PFSK-1 (cell line): ENCODE measurements at regions not wholly inside any gene's neighbourhood (a gene's known extent, or its start where the extent isn't known, plus 50 kb on each side); places are given as distances from the start of the nearest gene placed in this dataset.

ENCODE experiments used
- POLR2AphosphoS5 ChIP-seq: IDR thresholded peaks from 2 replicates; pipeline ENCODE4 v1.6.1; 2012; ENCODE audit warnings: low read depth, mild to moderate bottlenecking, control low read depth, low read length, moderate library complexity
- SIN3A ChIP-seq: IDR thresholded peaks from 2 replicates; pipeline ENCODE4 v1.6.1; 2012; ENCODE audit warnings: mild to moderate bottlenecking, low read length, moderate library complexity, borderline replicate concordance; ENCODE audit not compliant: insufficient read depth
- TAF1 ChIP-seq: IDR thresholded peaks from 2 replicates; pipeline ENCODE4 v1.6.1; 2012; ENCODE audit warnings: low read length, control low read depth, borderline replicate concordance; ENCODE audit not compliant: insufficient read depth
- TF ChIP-seq, protein P1 (sequence below), 2 experiments: IDR thresholded peaks; 2 replicates each; pipeline versions ENCODE4 v1.6.1 to v1.8.0; 2011 to 2012; ENCODE audit warnings: low read depth in 2 of 2, low read length in 2 of 2, control low read depth in 1 of 2, inconsistent platforms in 1 of 2, mild to moderate bottlenecking in 1 of 2, moderate library complexity in 1 of 2; ENCODE audit not compliant: insufficient read depth in 1 of 2

DNA sequence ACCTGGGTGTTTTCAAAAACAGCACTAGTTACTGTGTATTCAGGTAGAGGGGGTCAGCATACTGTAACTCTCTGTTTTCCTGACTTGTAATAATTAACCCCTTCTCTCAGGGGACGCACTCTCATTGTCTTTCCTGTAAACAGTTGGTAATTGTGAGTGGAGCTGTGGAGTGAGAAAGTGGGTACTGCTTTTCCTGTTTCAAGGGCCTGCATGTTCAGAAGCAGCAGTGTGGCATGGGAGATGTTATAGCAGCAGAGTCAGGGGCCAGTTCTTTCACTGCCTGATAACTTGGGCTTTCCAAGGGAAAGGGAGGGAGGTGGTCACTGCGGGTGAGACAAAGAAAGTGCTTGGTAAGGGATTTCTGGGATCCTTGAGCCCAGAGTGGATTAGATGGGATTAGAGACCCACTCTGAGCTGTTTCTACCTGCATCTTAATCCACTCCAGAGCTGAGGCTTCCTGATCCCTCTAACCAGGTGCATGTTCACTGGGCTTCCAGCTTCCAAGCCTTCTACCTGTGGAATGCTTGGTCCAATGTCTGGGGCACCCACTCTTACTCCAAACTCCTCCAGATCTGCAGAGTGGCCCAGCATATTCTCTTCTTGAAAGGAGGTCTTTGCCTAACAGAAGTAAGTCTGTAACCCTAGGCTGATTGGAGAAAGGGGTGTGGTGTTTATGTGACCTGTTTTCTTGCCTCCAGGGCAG, 105.2 kb downstream of the RPLP1 start:
- no peak for TF ChIP-seq SIN3A
- TF ChIP-seq, protein P1, sequence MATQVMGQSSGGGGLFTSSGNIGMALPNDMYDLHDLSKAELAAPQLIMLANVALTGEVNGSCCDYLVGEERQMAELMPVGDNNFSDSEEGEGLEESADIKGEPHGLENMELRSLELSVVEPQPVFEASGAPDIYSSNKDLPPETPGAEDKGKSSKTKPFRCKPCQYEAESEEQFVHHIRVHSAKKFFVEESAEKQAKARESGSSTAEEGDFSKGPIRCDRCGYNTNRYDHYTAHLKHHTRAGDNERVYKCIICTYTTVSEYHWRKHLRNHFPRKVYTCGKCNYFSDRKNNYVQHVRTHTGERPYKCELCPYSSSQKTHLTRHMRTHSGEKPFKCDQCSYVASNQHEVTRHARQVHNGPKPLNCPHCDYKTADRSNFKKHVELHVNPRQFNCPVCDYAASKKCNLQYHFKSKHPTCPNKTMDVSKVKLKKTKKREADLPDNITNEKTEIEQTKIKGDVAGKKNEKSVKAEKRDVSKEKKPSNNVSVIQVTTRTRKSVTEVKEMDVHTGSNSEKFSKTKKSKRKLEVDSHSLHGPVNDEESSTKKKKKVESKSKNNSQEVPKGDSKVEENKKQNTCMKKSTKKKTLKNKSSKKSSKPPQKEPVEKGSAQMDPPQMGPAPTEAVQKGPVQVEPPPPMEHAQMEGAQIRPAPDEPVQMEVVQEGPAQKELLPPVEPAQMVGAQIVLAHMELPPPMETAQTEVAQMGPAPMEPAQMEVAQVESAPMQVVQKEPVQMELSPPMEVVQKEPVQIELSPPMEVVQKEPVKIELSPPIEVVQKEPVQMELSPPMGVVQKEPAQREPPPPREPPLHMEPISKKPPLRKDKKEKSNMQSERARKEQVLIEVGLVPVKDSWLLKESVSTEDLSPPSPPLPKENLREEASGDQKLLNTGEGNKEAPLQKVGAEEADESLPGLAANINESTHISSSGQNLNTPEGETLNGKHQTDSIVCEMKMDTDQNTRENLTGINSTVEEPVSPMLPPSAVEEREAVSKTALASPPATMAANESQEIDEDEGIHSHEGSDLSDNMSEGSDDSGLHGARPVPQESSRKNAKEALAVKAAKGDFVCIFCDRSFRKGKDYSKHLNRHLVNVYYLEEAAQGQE (IDR thresholded peaks at IDR 0.05; ENCODE audit: insufficient read depth in 1 of 2, low read depth in 2 of 2, low read length in 2 of 2), result no peak
- no peak for TF ChIP-seq TAF1
- TF ChIP-seq POLR2AphosphoS5, result no peak
